Astrocyte (in vitro differentiated cells and primary cell): ENCODE measurements at regions not wholly inside any gene's neighbourhood (a gene's known extent, or its start where the extent isn't known, plus 50 kb on each side); places are given as distances from the start of the nearest gene placed in this dataset.

Experiments used
- EZH2 ChIP-seq: IDR thresholded peaks from 2 replicates; pipeline ENCODE4 v1.6.1; 2012; ENCODE audit warnings: mild to moderate bottlenecking, low read length, inconsistent platforms; ENCODE audit not compliant: insufficient read depth
- TF ChIP-seq, protein P1 (sequence below): IDR thresholded peaks from 2 replicates; pipeline ENCODE4 v1.5.1; 2011; ENCODE audit warnings: low read depth, mild to moderate bottlenecking, inconsistent platforms, low read length, moderate library complexity; ENCODE audit not compliant: insufficient read depth

DNA sequence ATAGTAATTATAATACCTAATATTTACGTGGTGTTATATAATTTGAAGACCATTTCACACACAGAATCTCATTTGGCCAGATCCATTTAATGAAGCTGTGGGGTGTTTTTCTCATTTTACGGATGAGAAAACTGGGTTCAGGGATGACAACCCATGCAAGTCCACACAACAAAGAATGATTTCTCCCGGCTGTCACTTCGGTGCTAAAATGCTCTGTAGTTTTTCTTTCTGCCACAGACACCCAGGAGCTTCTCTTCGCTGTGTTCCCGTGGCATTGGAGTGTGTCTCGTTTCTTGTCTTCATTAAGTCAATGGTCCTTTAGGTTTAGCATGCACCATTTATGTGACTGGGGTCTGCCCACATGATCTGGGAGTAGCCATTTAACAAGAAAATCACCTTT is 308.5 kb downstream of the ENC1 start:
- TF ChIP-seq, protein P1, sequence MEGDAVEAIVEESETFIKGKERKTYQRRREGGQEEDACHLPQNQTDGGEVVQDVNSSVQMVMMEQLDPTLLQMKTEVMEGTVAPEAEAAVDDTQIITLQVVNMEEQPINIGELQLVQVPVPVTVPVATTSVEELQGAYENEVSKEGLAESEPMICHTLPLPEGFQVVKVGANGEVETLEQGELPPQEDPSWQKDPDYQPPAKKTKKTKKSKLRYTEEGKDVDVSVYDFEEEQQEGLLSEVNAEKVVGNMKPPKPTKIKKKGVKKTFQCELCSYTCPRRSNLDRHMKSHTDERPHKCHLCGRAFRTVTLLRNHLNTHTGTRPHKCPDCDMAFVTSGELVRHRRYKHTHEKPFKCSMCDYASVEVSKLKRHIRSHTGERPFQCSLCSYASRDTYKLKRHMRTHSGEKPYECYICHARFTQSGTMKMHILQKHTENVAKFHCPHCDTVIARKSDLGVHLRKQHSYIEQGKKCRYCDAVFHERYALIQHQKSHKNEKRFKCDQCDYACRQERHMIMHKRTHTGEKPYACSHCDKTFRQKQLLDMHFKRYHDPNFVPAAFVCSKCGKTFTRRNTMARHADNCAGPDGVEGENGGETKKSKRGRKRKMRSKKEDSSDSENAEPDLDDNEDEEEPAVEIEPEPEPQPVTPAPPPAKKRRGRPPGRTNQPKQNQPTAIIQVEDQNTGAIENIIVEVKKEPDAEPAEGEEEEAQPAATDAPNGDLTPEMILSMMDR = no peak
- TF ChIP-seq EZH2 = no peak
